ENCODE measurements at regions not wholly inside any gene's neighbourhood (a gene's known extent, or its start where the extent isn't known, plus 50 kb on each side); places are given as distances from the start of the nearest gene placed in this dataset.

- Histone ChIP-seq H3K4me2 (ENCODE audit: low read depth, low read length) (no peak overlapping the region), H3K18ac (ENCODE audit: low read depth, low read length) (no peak overlapping the region), H2BK20ac (ENCODE audit: low read depth, low read length) (no peak overlapping the region), H2AK9ac (replicated peaks; ENCODE audit: low read depth, low read length, poor library complexity) (no peak overlapping the region), H3K9me1 (ENCODE audit: insufficient read depth, low read length) (no peaks in the 10 kb centered on the region), H2BK15ac (ENCODE audit: low read depth, low read length) (no peak overlapping the region), H2AFZ (replicated peaks; ENCODE audit: low read length, poor library complexity) (no peak overlapping the region), H3K4me3 (ENCODE audit: insufficient read depth, low read depth, low read length) (no peak overlapping the region), H3K4me1 (ENCODE audit: control insufficient read depth, insufficient read depth, low read length) (no peaks in the 10 kb centered on the region), H4K5ac (ENCODE audit: low read depth, low read length) (no peak overlapping the region), H2AK5ac (ENCODE audit: low read depth, low read length) (no peak overlapping the region), H3K9ac (ENCODE audit: low read depth, low read length) (no peak overlapping the region), H2BK5ac (ENCODE audit: low read depth, low read length, poor library complexity, severe bottlenecking) (no peak overlapping the region), H3K14ac (replicated peaks; ENCODE audit: low read depth, low read length) (no peak overlapping the region), H4K91ac (ENCODE audit: insufficient read depth, low read depth, low read length) (no peak overlapping the region), H3K27me3 (ENCODE audit: control insufficient read depth, insufficient read depth, low read length) (no peaks in the 10 kb centered on the region), H4K20me1 (ENCODE audit: insufficient read depth, low read length) (no peaks in the 10 kb centered on the region), H2BK120ac (ENCODE audit: low read depth, low read length) (no peak overlapping the region), H3K4ac (ENCODE audit: low read depth, low read length) (no peak overlapping the region), H3K56ac (ENCODE audit: extremely low read depth, insufficient read depth, low read length) (no peak overlapping the region), H3K23ac (ENCODE audit: low read depth, low read length) (no peak overlapping the region), H3K9me3 (ENCODE audit: control insufficient read depth, insufficient read depth, low read length) (no peaks in the 10 kb centered on the region; the same call in 1 of the 2 replicates), H3K36me3 (ENCODE audit: control insufficient read depth, insufficient read depth, low read length) (no peaks in the 10 kb centered on the region), H4K8ac (ENCODE audit: low read depth in 2 of 2, low read length in 2 of 2) (no peak overlapping the region), H3K79me1 (ENCODE audit: low read depth in 1 of 2, low read length in 2 of 2) (no peaks in the 10 kb centered on the region), H3K27ac (ENCODE audit: insufficient read depth, low read length) (no peak overlapping the region)
- dilution Hi-C loops (cut with HindIII; ENCODE audit: low sequenced_read_pairs, unreplicated experiment): no loop called here
- TF ChIP-seq MXI1 (IDR thresholded peaks at IDR 0.05; ENCODE audit: borderline replicate concordance, low read depth, low read length) (no peak), CEBPB (IDR thresholded peaks at IDR 0.05; ENCODE audit: low read depth, low read length) (no peak), RCOR1 (IDR thresholded peaks at IDR 0.05; ENCODE audit: insufficient replicate concordance, low read length) (no peak), CHD1 (IDR thresholded peaks at IDR 0.05; ENCODE audit: low read depth, low read length) (no peak), RFX5 (IDR thresholded peaks at IDR 0.05; ENCODE audit: low read depth, low read length) (no peak), USF2 (IDR thresholded peaks at IDR 0.05; ENCODE audit: low read depth, low read length) (no peak), FOS (IDR thresholded peaks at IDR 0.05; ENCODE audit: low read depth, low read length) (no peak), POLR2A (IDR thresholded peaks at IDR 0.05; ENCODE audit: low read depth, low read length) (no peak), MAZ (IDR thresholded peaks at IDR 0.05; ENCODE audit: borderline replicate concordance, low read depth, low read length) (no peak), RAD21 (IDR thresholded peaks at IDR 0.05; ENCODE audit: low read length) (no peak), MAFK (IDR thresholded peaks at IDR 0.05; ENCODE audit: low read depth, low read length) (no peak), SMC3 (IDR thresholded peaks at IDR 0.05; ENCODE audit: low read depth, low read length) (no peak), BHLHE40 (IDR thresholded peaks at IDR 0.05; ENCODE audit: low read depth, low read length) (no peak), NFE2L2 (IDR thresholded peaks at IDR 0.05; ENCODE audit: low read depth, low read length) (no peak)
- TF ChIP-seq, protein P1, sequence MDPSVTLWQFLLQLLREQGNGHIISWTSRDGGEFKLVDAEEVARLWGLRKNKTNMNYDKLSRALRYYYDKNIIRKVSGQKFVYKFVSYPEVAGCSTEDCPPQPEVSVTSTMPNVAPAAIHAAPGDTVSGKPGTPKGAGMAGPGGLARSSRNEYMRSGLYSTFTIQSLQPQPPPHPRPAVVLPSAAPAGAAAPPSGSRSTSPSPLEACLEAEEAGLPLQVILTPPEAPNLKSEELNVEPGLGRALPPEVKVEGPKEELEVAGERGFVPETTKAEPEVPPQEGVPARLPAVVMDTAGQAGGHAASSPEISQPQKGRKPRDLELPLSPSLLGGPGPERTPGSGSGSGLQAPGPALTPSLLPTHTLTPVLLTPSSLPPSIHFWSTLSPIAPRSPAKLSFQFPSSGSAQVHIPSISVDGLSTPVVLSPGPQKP (IDR thresholded peaks at IDR 0.05; ENCODE audit: borderline replicate concordance, low read depth, low read length): no peak
- TF ChIP-seq, protein P2, sequence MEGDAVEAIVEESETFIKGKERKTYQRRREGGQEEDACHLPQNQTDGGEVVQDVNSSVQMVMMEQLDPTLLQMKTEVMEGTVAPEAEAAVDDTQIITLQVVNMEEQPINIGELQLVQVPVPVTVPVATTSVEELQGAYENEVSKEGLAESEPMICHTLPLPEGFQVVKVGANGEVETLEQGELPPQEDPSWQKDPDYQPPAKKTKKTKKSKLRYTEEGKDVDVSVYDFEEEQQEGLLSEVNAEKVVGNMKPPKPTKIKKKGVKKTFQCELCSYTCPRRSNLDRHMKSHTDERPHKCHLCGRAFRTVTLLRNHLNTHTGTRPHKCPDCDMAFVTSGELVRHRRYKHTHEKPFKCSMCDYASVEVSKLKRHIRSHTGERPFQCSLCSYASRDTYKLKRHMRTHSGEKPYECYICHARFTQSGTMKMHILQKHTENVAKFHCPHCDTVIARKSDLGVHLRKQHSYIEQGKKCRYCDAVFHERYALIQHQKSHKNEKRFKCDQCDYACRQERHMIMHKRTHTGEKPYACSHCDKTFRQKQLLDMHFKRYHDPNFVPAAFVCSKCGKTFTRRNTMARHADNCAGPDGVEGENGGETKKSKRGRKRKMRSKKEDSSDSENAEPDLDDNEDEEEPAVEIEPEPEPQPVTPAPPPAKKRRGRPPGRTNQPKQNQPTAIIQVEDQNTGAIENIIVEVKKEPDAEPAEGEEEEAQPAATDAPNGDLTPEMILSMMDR (conservative IDR thresholded peaks at IDR 0.05; ENCODE audit: low read depth, low read length): no peak
- intact Hi-C loops (cut with micrococcal nuclease): no loop called here
- 56% methylated on average over 3 of the region's 6 CpGs; no CpG with 5 or more reads in 1 of the 2 experiments for WGBS, 2 experiments (ENCODE audit: extremely low coverage in 2 of 2, insufficient read length in 1 of 2)
- DNase-seq: no peak
- no TSS peak for BruUV-seq (replicated peaks)
- no peak for ATAC-seq (ENCODE audit: low read depth)
- POLR2A ChIA-PET (ENCODE audit: unreplicated experiment): no interaction called here
- CTCF ChIA-PET: no interaction called here
- in situ Hi-C loops (cut with MboI; ENCODE audit: low sequenced_read_pairs): no loop called here
These were observed 173.1 kb downstream of the TMEM47 start for GRCh38 chrX:34483980-34484379.

Measured in IMR-90 (cell line).